Mucosa of descending colon (tissue), 3 donors: ENCODE measurements at regions not wholly inside any gene's neighbourhood (a gene's known extent, or its start where the extent isn't known, plus 50 kb on each side); places are given as distances from the start of the nearest gene placed in this dataset.

ENCODE experiments used
- ATAC-seq: fragments of 200-7000 bp; cut with Tn5 transposase; one replicate; pipeline ENCODE4 v1.9.1; 2020; ENCODE audit warnings: mild to moderate bottlenecking, moderate library complexity
- DNase-seq, 3 donors: peaks; one replicate each; pipeline ENCODE4 v3.0.0-alpha.2; 2020
- H3K36me3 ChIP-seq: fragments of 200-600 bp; one replicate; pipeline ENCODE4 v1.8.0; 2021; ENCODE audit warnings: low read depth, mild to moderate bottlenecking
- H3K4me1 ChIP-seq: fragments of 200-600 bp; one replicate; pipeline ENCODE4 v1.8.0; 2021; ENCODE audit warnings: low read depth, mild to moderate bottlenecking
- H3K4me3 ChIP-seq: fragments of 200-600 bp; one replicate; pipeline ENCODE4 v1.8.0; 2021; ENCODE audit warnings: mild to moderate bottlenecking
- H3K9me3 ChIP-seq: fragments of 200-600 bp; one replicate; pipeline ENCODE4 v1.8.0; 2021; ENCODE audit warnings: mild to moderate bottlenecking
- CTCF ChIP-seq: fragments of 200-600 bp; IDR thresholded peaks from one replicate; pipeline ENCODE4 v1.8.0; 2022; ENCODE audit warnings: antibody characterized with exemption, mild to moderate bottlenecking
- intact Hi-C, 2 donors: fragments of 100-400 bp; cut with DNase I in 1 of 2; cut with micrococcal nuclease in 1 of 2; formaldehyde crosslinking; loops; one replicate each; pipeline versions ENCODE4 v1.11.0 to v1.11.1; 2022; cut with DNase I, micrococcal nuclease
- donor health status: DM: no; HTN: no; CAD: no; lungs with moderate emphysema.
- donor health status: DM: no; HTN: no; CAD: no.
- donor health status: DM: no; HTN: yes; CAD: no.

GRCh38 chr12:125954362-125954761, 889.1 kb downstream of the AACS start:
- no peak for DNase-seq
- intact Hi-C loops = no loop called here
- Histone ChIP-seq H3K4me1 (no peaks in the 10 kb centered on the region), H3K36me3 (no peaks in the 10 kb centered on the region), H3K9me3 (peaks cover 51% of the 10 kb centered on the region), H3K4me3 (no peak overlapping the region)
- TF ChIP-seq CTCF = no peak
- ATAC-seq = no peak

GRCh38 chr12:125956186-125956585, 891.0 kb downstream of the AACS start:
- no peak for TF ChIP-seq CTCF
- Histone ChIP-seq H3K36me3 (no peaks in the 10 kb centered on the region), H3K4me1 (no peaks in the 10 kb centered on the region), H3K9me3 (peaks cover 59% of the 10 kb centered on the region), H3K4me3 (no peak overlapping the region)
- ATAC-seq (no peak), DNase-seq (no peak)
- intact Hi-C loops = no loop called here

DNA sequence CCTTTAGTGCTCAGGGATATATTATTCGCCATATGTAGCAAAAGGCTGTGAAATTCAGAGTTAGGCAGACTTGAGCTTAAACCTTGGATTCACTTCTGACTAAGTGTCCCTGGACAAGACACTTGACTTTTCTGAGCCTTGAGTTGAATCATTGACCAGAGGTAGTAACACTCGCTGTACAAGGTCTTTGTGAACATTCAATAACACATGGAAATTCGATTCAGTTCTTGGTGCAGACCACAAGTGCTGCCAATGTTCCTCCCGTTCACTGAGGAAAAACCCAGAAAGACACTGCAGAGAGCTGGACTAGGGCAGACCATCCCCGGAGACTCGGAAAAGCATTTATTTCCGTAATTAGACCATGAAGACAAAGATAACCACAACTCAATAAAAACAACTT, 901.4 kb downstream of the AACS start:
- TF ChIP-seq CTCF = no peak
- ATAC-seq = no peak
- intact Hi-C loops = no loop called here
- H3K4me3 ChIP-seq = no peak overlapping the region
- no peak for DNase-seq
- H3K36me3 ChIP-seq = no peaks in the 10 kb centered on the region
- H3K4me1 ChIP-seq = no peaks in the 10 kb centered on the region
- peaks cover 27% of the 10 kb centered on the region for H3K9me3 ChIP-seq

GRCh38 chr12:125968413-125968812, 903.2 kb downstream of the AACS start:
- Histone ChIP-seq H3K36me3 (no peaks in the 10 kb centered on the region), H3K4me3 (no peak overlapping the region), H3K4me1 (no peaks in the 10 kb centered on the region), H3K9me3 (peaks cover 20% of the 10 kb centered on the region)
- intact Hi-C loops = no loop called here
- DNase-seq (no peak), ATAC-seq (no peak)
- no peak for TF ChIP-seq CTCF

GRCh38 chr12:125971981-125972380, 906.7 kb downstream of the AACS start:
- ATAC-seq = no peak
- intact Hi-C loops = no loop called here
- TF ChIP-seq CTCF = no peak
- Histone ChIP-seq H3K9me3 (peaks cover 18% of the 10 kb centered on the region), H3K4me1 (no peaks in the 10 kb centered on the region), H3K4me3 (no peak overlapping the region), H3K36me3 (no peaks in the 10 kb centered on the region)
- DNase-seq = no peak

DNA sequence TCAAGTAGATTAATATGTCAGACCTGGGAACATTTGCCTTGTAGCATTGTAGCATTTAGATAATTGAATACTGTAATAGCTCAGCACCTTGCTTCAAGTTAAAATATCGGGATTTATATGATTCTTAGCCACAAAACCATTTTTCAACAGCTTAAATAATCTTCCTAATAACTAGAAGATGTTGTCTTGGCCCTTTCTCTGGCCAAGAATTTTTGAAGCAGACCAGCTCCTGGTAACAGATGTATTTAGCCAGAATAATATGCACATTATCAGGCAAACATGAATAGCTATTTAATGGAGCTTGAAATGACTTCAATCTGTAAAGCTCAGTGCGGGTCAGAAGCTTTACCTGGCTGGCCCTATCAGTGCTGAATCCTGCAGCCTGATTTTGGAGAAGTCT, 913.1 kb downstream of the AACS start:
- no peaks in the 10 kb centered on the region for H3K36me3 ChIP-seq
- no peak overlapping the region for H3K4me3 ChIP-seq
- TF ChIP-seq CTCF = no peak
- intact Hi-C loops = no loop called here
- H3K4me1 ChIP-seq = no peaks in the 10 kb centered on the region
- peaks cover 20% of the 10 kb centered on the region for H3K9me3 ChIP-seq
- DNase-seq = no peak
- no peak for ATAC-seq
